NCI-H187 (cell line): ENCODE measurements at regions not wholly inside any gene's neighbourhood (a gene's known extent, or its start where the extent isn't known, plus 50 kb on each side); places are given as distances from the start of the nearest gene placed in this dataset.
A peak's percentile ranks its signal among the peaks of the same experiment; 100 is the strongest.
"Not testable (repeated sequence)": the region's sequence is repeated elsewhere in the genome, so short reads cannot be mapped to it uniquely, and the experiment has no call there.

Experiments
- DNase-seq, 2 experiments: peaks; one replicate each; lab custom pipeline; 2025; lab: John Stamatoyannopoulos, UW

GRCh38 chr3:159271799-159272512 lies 470.1 kb downstream of the MFSD1 start:
- no peak for DNase-seq

- DNase-seq, result no peak
Observed at GRCh38 chr3:159273070-159273469, 471.2 kb downstream of the MFSD1 start.

- DNase-seq, result no peak
Observed at GRCh38 chr3:159273608-159274007, 471.8 kb downstream of the MFSD1 start.

- DNase-seq, result no peak
Observed at GRCh38 chr3:159275741-159276140, 473.9 kb downstream of the MFSD1 start.

GRCh38 chr3:159277814-159278213 lies 476.0 kb downstream of the MFSD1 start:
- DNase-seq, result no peak

GRCh38 chr3:159280386-159281191 lies 478.7 kb downstream of the MFSD1 start:
- DNase-seq, result peak in 1 of 2 experiments; percentile 30

- no peak for DNase-seq
Observed at GRCh38 chr3:159293493-159293892, 491.6 kb downstream of the MFSD1 start.

- no peak for DNase-seq
Observed at GRCh38 chr3:159301961-159302360, 500.1 kb downstream of the MFSD1 start.

- no peak for DNase-seq
Observed at GRCh38 chr3:159305017-159305416, 503.2 kb downstream of the MFSD1 start.

- DNase-seq, result not testable (repeated sequence)
Observed at GRCh38 chr3:159316706-159317105, 514.9 kb downstream of the MFSD1 start.

- no peak for DNase-seq
Observed at GRCh38 chr3:159319156-159319555, 517.3 kb downstream of the MFSD1 start.

- peak in 1 of 2 experiments; percentile 1 for DNase-seq
Observed at GRCh38 chr3:159322322-159322939, 520.6 kb downstream of the MFSD1 start.

- DNase-seq, result no peak
Observed at GRCh38 chr3:159323848-159324247, 522.0 kb downstream of the MFSD1 start.

- DNase-seq, result no peak
Observed at GRCh38 chr3:159326998-159327397, 525.1 kb downstream of the MFSD1 start.

- no peak for DNase-seq
Observed at GRCh38 chr3:159332535-159333099, 530.8 kb downstream of the MFSD1 start.

GRCh38 chr3:159339131-159339530 lies 537.3 kb downstream of the MFSD1 start:
- no peak for DNase-seq

GRCh38 chr3:159340877-159341500 lies 539.1 kb downstream of the MFSD1 start:
- no peak for DNase-seq

- no peak for DNase-seq
Observed at GRCh38 chr3:159346271-159346903, 544.5 kb downstream of the MFSD1 start.

GRCh38 chr3:159348431-159348830 lies 546.6 kb downstream of the MFSD1 start:
- DNase-seq, result no peak

- DNase-seq, result no peak
Observed at GRCh38 chr3:159356606-159357005, 554.8 kb downstream of the MFSD1 start.

- DNase-seq, result no peak
Observed at GRCh38 chr3:159364511-159364910, 562.7 kb downstream of the MFSD1 start.

- DNase-seq, result no peak
Observed at GRCh38 chr3:159366476-159366875, 564.6 kb downstream of the MFSD1 start.
